Endothelial cell of umbilical vein (primary cell): ENCODE measurements at regions not wholly inside any gene's neighbourhood (a gene's known extent, or its start where the extent isn't known, plus 50 kb on each side); places are given as distances from the start of the nearest gene placed in this dataset.
"Not testable (repeated sequence)": the region's sequence is repeated elsewhere in the genome, so short reads cannot be mapped to it uniquely, and the experiment has no call there.

Experiments
- BruUV-seq: library from RNA; stranded (reverse); fragments of 400-500 nt; replicated peaks from 2 replicates; lab custom pipeline; 2021; lab: Mats Ljungman, UMichigan
- CTCF ChIA-PET: fragments of 300-600, 350-600 bp; sonication (Branson Sonifier 250); formaldehyde crosslinking; loops from one replicate; lab custom pipeline; 2021; ENCODE audit warnings: antibody characterized with exemption, inconsistent platforms; lab: Charles Lee
- POLR2A ChIA-PET: fragments of 300-600, 350-600 bp; sonication (Branson Sonifier 250); formaldehyde crosslinking; loops from one replicate; lab custom pipeline; 2021; ENCODE audit warnings: antibody characterized with exemption, inconsistent platforms; lab: Charles Lee
- DNase-seq: peaks from one replicate; pipeline ENCODE4 v3.0.0-alpha.2; 2011; ENCODE audit warnings: low read depth, low spot score
- FAIRE-seq: peaks from 2 replicates; lab custom pipeline; 2011; peaks lifted over from hg19 to GRCh38; lab: Jason Lieb, UNC
- H2AFZ ChIP-seq: 2 replicates; pipeline ENCODE4 v1.6.0; 2012; ENCODE audit warnings: low read depth, low read length, control low read depth, inconsistent platforms
- H3K27ac ChIP-seq: 2 replicates; pipeline ENCODE4 v1.5.1; 2011; ENCODE audit warnings: low read depth, mild to moderate bottlenecking, control low read depth, low read length, moderate library complexity; ENCODE audit not compliant: insufficient read depth
- H3K27me3 ChIP-seq, 2 experiments: 2 replicates each; pipeline versions ENCODE4 v1.6.0 to v1.6.1; 2011; ENCODE audit warnings: low read length in 2 of 2, mixed read lengths in 1 of 2; ENCODE audit not compliant: control insufficient read depth in 2 of 2, insufficient read depth in 2 of 2
- H3K36me3 ChIP-seq, 2 experiments: 2 replicates in 1 of 2; 3 replicates in 1 of 2; pipeline ENCODE4 v1.5.1; 2011; ENCODE audit warnings: low read length in 2 of 2, mild to moderate bottlenecking in 1 of 2, moderate library complexity in 1 of 2; ENCODE audit not compliant: control insufficient read depth in 2 of 2, insufficient read depth in 2 of 2; ENCODE audit errors: extremely low read depth in 1 of 2
- H3K4me1 ChIP-seq: 3 replicates; pipeline ENCODE4 v1.5.1; 2011; ENCODE audit warnings: mild to moderate bottlenecking, low read length; ENCODE audit not compliant: control insufficient read depth, insufficient read depth; ENCODE audit errors: extremely low read depth
- H3K4me2 ChIP-seq: 2 replicates; pipeline ENCODE4 v1.6.1; 2011; ENCODE audit warnings: low read length, control low read depth, mixed read lengths; ENCODE audit not compliant: insufficient read depth
- H3K4me3 ChIP-seq, 3 experiments: fragments of 200-600 bp in 1 of 3; sonication (generic), shearing (Covaris generic) in 1 of 3; replicated peaks in 1 of 3; 2 replicates each; pipeline ENCODE4 v1.5.1; 2011 to 2016; ENCODE audit warnings: control low read depth in 3 of 3, low read length in 3 of 3, mild to moderate bottlenecking in 2 of 3, inconsistent platforms in 1 of 3, low read depth in 1 of 3, moderate library complexity in 1 of 3; ENCODE audit not compliant: insufficient read depth in 1 of 3
- H3K79me2 ChIP-seq: 2 replicates; pipeline ENCODE4 v1.6.0; 2012; ENCODE audit warnings: low read length, inconsistent platforms; ENCODE audit not compliant: control insufficient read depth, insufficient read depth
- H3K9ac ChIP-seq: replicated peaks from 2 replicates; pipeline ENCODE3; 2011; ENCODE audit warnings: low read length, control low read depth; ENCODE audit not compliant: insufficient read depth; ENCODE audit errors: extremely low read depth
- H3K9me1 ChIP-seq: replicated peaks from 3 replicates; pipeline ENCODE4 v1.6.0; 2011; ENCODE audit warnings: mild to moderate bottlenecking, low read length; ENCODE audit not compliant: control insufficient read depth, insufficient read depth; ENCODE audit errors: extremely low read depth
- H3K9me3 ChIP-seq: replicated peaks from 2 replicates; pipeline ENCODE4 v1.5.1; 2012; ENCODE audit warnings: low read length, inconsistent platforms; ENCODE audit not compliant: control insufficient read depth, insufficient read depth
- H4K20me1 ChIP-seq: replicated peaks from 2 replicates; pipeline ENCODE3; 2011; ENCODE audit warnings: mild to moderate bottlenecking, low read length; ENCODE audit not compliant: control insufficient read depth, insufficient read depth; ENCODE audit errors: extremely low read depth
- EZH2 ChIP-seq: IDR thresholded peaks from 2 replicates; pipeline ENCODE4 v1.6.1; 2012; ENCODE audit warnings: borderline replicate concordance, low read depth, mild to moderate bottlenecking, moderate library complexity, low read length, inconsistent platforms; ENCODE audit not compliant: severe bottlenecking
- GATA2 ChIP-seq: IDR thresholded peaks from 2 replicates; pipeline ENCODE4 v1.7.0; 2011; ENCODE audit warnings: low read depth, mild to moderate bottlenecking, moderate library complexity, mixed read lengths, low read length; ENCODE audit not compliant: insufficient read length, insufficient read depth
- JUN ChIP-seq: IDR thresholded peaks from 2 replicates; pipeline ENCODE4 v1.6.1; 2011; ENCODE audit warnings: borderline replicate concordance, low read depth; ENCODE audit not compliant: insufficient read length, insufficient read depth
- MYC ChIP-seq: IDR thresholded peaks from one replicate; pipeline ENCODE4 v1.6.1; 2011; ENCODE audit warnings: mild to moderate bottlenecking, low read depth, low read length
- POLR2A ChIP-seq: IDR thresholded peaks from 2 replicates; pipeline ENCODE4 v1.6.1; 2012; ENCODE audit warnings: low read depth, mild to moderate bottlenecking, control low read depth, low read length
- POLR2AphosphoS5 ChIP-seq: IDR thresholded peaks from 2 replicates; pipeline ENCODE4 v1.6.1; 2012; ENCODE audit warnings: low read depth, mild to moderate bottlenecking, control low read depth, low read length, moderate library complexity; ENCODE audit not compliant: insufficient read depth
- dilution Hi-C: fragments of 300-500 bp; cut with MboI; formaldehyde crosslinking; loops from one replicate; pipeline ENCODE4 v1.15.0; 2019; ENCODE audit warnings: low sequenced_read_pairs; ENCODE audit not compliant: extremely low pct_ligation_motif_present
- intact Hi-C: fragments of 100-400 bp; cut with micrococcal nuclease; formaldehyde crosslinking; loops from one replicate; pipeline ENCODE4 v1.10.0; 2022
- TF ChIP-seq, protein P1 (sequence below): IDR thresholded peaks from 2 replicates; pipeline ENCODE4 v1.6.1; 2011; ENCODE audit not compliant: insufficient read depth, insufficient read length

DNA sequence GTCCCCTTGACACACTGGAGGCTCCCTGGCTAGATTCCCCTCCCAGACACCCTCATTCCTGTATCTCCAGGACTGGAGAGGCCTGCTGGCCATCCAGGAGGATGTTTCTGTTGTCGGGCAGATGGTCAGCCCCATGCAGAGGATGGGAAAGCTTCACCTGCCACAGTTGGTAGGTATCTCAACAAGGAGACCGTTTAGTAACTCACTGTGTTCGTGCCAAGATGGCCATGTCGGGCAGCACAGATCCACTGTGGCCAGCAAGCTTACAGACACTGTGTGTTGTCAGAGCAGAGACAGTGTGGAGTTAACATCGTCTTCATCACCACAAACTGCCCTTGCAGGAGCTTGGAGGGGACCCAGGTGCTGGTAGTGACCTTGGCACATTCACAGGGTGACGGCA, 390.9 kb downstream of the SEC14L1 start:
- no peaks in the 10 kb centered on the region for H3K4me1 ChIP-seq
- H3K9me1 ChIP-seq, result no peaks in the 10 kb centered on the region
- no peaks in the 10 kb centered on the region for H3K36me3 ChIP-seq
- no peak overlapping the region for H3K4me2 ChIP-seq
- H3K9me3 ChIP-seq, result no peaks in the 10 kb centered on the region
- FAIRE-seq, result no peak
- H4K20me1 ChIP-seq, result no peaks in the 10 kb centered on the region
- no peak overlapping the region for H3K4me3 ChIP-seq
- DNase-seq, result no peak
- ChIA-PET POLR2A (no interaction called here), CTCF (interaction anchor here (1.8 kb wide), 1 partner anchor 11 kb away, joined by 4 read pairs; no protein-coding TSS in a partner anchor)
- no peak overlapping the region for H3K9ac ChIP-seq
- no TSS peak for BruUV-seq
- no peak overlapping the region for H3K27ac ChIP-seq
- H2AFZ ChIP-seq, result no peak overlapping the region
- intact Hi-C loops, result no loop called here
- dilution Hi-C loops, result no loop called here
- no peaks in the 10 kb centered on the region for H3K79me2 ChIP-seq
- peaks cover 7 to 16% of the 10 kb centered on the region in 2 experiments for H3K27me3 ChIP-seq
- no peak for TF ChIP-seq POLR2AphosphoS5
- TF ChIP-seq MYC, result no peak
- no peak for TF ChIP-seq JUN
- TF ChIP-seq POLR2A, result no peak
- no peak for TF ChIP-seq EZH2
- TF ChIP-seq GATA2, result no peak
- TF ChIP-seq, protein P1, sequence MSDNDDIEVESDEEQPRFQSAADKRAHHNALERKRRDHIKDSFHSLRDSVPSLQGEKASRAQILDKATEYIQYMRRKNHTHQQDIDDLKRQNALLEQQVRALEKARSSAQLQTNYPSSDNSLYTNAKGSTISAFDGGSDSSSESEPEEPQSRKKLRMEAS, result no peak

DNA sequence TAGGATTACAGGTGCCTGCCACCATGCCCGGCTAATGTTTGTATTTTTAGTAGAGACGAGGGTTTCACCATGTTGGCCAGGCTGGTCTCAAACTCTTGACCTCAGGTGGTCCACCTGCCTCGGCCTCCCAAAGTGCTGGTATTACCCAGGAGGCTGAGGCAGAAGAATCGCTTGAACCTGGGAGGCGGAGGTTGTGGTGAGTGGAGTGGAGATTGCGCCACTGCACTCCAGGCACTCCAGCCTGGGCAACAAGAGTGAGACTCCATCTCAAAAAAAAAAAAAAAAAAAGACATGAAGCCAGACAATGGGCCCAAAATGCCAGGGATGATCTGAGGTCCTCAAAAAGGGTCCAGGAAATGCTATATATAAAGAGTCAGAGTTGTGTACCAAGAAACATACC, 392.9 kb downstream of the SEC14L1 start:
- H2AFZ ChIP-seq, H3K36me3 ChIP-seq, DNase-seq, POLR2A ChIA-PET, H4K20me1 ChIP-seq, H3K9me1 ChIP-seq, H3K4me2 ChIP-seq, H3K4me1 ChIP-seq, H3K4me3 ChIP-seq, FAIRE-seq, dilution Hi-C loops, BruUV-seq, H3K79me2 ChIP-seq, H3K27ac ChIP-seq, intact Hi-C loops, H3K9me3 ChIP-seq, H3K9ac ChIP-seq, CTCF ChIA-PET: not testable (repeated sequence)
- peaks cover 7 to 13% of the 10 kb centered on the region in 2 experiments for H3K27me3 ChIP-seq
